ENCODE measurements at regions not wholly inside any gene's neighbourhood (a gene's known extent, or its start where the extent isn't known, plus 50 kb on each side); places are given as distances from the start of the nearest gene placed in this dataset.
A peak's percentile ranks its signal among the peaks of the same experiment; 100 is the strongest.

- Histone ChIP-seq H3K4me3 (no peak overlapping the region; the same call in 1 of the 2 replicates), H3K9ac (ENCODE audit: control insufficient read depth, insufficient read depth, low read length) (no peak overlapping the region), H4K20me1 (ENCODE audit: control insufficient read depth, insufficient read depth) (no peaks in the 10 kb centered on the region), H3K27me3 (replicated peaks in 1 of 2; ENCODE audit: control insufficient read depth in 2 of 2, insufficient read depth in 2 of 2, low read length in 1 of 2) (no peaks in the 10 kb centered on the region), H3K4me1 (ENCODE audit: control insufficient read depth, insufficient read depth, low read length) (peaks cover 40% of the 10 kb centered on the region), H3K9me3 (replicated peaks; ENCODE audit: control insufficient read depth, insufficient read depth, low read length) (peaks cover 5% of the 10 kb centered on the region), H2AFZ (ENCODE audit: control insufficient read depth, low read depth, low read length) (peak overlapping the region; percentile 79), H3K79me2 (ENCODE audit: control insufficient read depth, insufficient read depth, low read length) (no peaks in the 10 kb centered on the region), H3K27ac (ENCODE audit: control insufficient read depth, insufficient read depth) (peak overlapping the region; percentile 84), H3K4me2 (ENCODE audit: control insufficient read depth, insufficient read depth) (peak overlapping the region; percentile 91), H3K36me3 (ENCODE audit: control insufficient read depth in 2 of 2, insufficient read depth in 2 of 2, low read length in 1 of 2) (no peaks in the 10 kb centered on the region)
- 0 out of 2 replicates have a peak, but pooled peaks have one; percentile 37 for TF ChIP-seq MLLT1 (IDR thresholded peaks at IDR 0.05)
- no peak for TF ChIP-seq BCLAF1 (IDR thresholded peaks at IDR 0.05)
- 85% methylated on average over 18 of the region's 18 CpGs for whole genome bisulfite sequencing (ENCODE audit: insufficient coverage, insufficient replicate concordance, low lambda C conversion rate, missing lambda C conversion rate)
- DNase-seq (ENCODE audit: low read depth, low spot score) (no peak), FAIRE-seq (no peak), ATAC-seq (no peak)
- intact Hi-C loops (cut with micrococcal nuclease; ENCODE audit: unreplicated experiment) (loop anchor here (5.0 to 10.0 kb wide), 3 partner anchors 267 to 367 kb away; no protein-coding TSS in a partner anchor), in situ Hi-C loops (cut with MboI) (no loop called here)
- SMC1A ChIA-PET (ENCODE audit: uncharacterized antibody, unreplicated experiment): interaction anchor here (0.6 to 1.8 kb wide), 8 partner anchors 9 to 87 kb away, joined by 3 to 5 read pairs (median 4); no protein-coding TSS in a partner anchor
- RAD21 ChIA-PET (ENCODE audit: unreplicated experiment): interaction anchor here (1.2 to 2.7 kb wide), 2 partner anchors 12 to 101 kb away, joined by 5 to 9 read pairs; no protein-coding TSS in a partner anchor
- no TSS peak for BruUV-seq (replicated peaks)
- CTCF ChIA-PET: interaction anchor here (1.0 kb wide), 2 partner anchors 74 to 187 kb away, joined by 3 to 4 read pairs; no protein-coding TSS in a partner anchor
- POLR2A ChIA-PET: interaction anchor here (0.6 kb wide), 1 partner anchor 68 kb away, joined by 3 read pairs; no protein-coding TSS in a partner anchor
Observed at GRCh38 chr13:32837973-32838927, 178.0 kb upstream of the KL start.
